Esophagus squamous epithelium (tissue), 5 donors: ENCODE measurements at regions not wholly inside any gene's neighbourhood (a gene's known extent, or its start where the extent isn't known, plus 50 kb on each side); places are given as distances from the start of the nearest gene placed in this dataset.

ENCODE experiments used
- DNase-seq: peaks from one replicate; lab custom pipeline; 2025; lab: John Stamatoyannopoulos, UW
- H3K27ac ChIP-seq, 4 donors: fragments of 200-600 bp; sonication (generic); one replicate each; pipeline ENCODE4 v1.5.1; 2016 to 2019; ENCODE audit warnings: mild to moderate bottlenecking in 1 of 4
- H3K27me3 ChIP-seq, 4 donors: fragments of 200-600 bp; sonication (generic); 1 replicate in 3 of 4; 2 replicates in 1 of 4; pipeline versions ENCODE4 v1.5.1 to v1.6.0; 2017 to 2021; ENCODE audit warnings: antibody characterized with exemption in 1 of 4
- H3K36me3 ChIP-seq, 3 donors: fragments of 200-600 bp; sonication (generic); one replicate each; pipeline ENCODE4 v1.5.1; 2016 to 2019
- H3K4me1 ChIP-seq, 3 donors: fragments of 200-600 bp; sonication (generic); one replicate each; pipeline ENCODE4 v1.5.1; 2017 to 2019
- H3K4me3 ChIP-seq, 4 donors: fragments of 200-600 bp; sonication (generic); 1 replicate in 3 of 4; 2 replicates in 1 of 4; pipeline ENCODE4 v1.5.1; 2016 to 2019; ENCODE audit warnings: mild to moderate bottlenecking in 2 of 4, moderate library complexity in 1 of 4
- H3K9me3 ChIP-seq, 3 donors: fragments of 200-600 bp; sonication (generic); one replicate each; pipeline ENCODE4 v1.5.1; 2016 to 2019
- CTCF ChIP-seq, 6 experiments: fragments of 450-650 bp in 4 of 6; fragments of 200-600 bp in 2 of 6; sonication (generic) in 2 of 6; IDR thresholded peaks; one replicate each; pipeline ENCODE4 v1.5.1; 2016 to 2019; ENCODE audit warnings: antibody characterized with exemption in 6 of 6, mild to moderate bottlenecking in 4 of 6, moderate library complexity in 4 of 6
- POLR2A ChIP-seq, 4 donors: fragments of 450-650 bp; IDR thresholded peaks; one replicate each; pipeline ENCODE4 v1.6.1; 2017; ENCODE audit warnings: antibody characterized with exemption in 4 of 4, mild to moderate bottlenecking in 4 of 4, moderate library complexity in 3 of 4
- WGBS, 2 donors: methylation state at CpG; one replicate each; pipeline ENCODE4 v1.1.5; 2018; 5-methylcytosine and 5-hydroxymethylcytosine counted together
- intact Hi-C: fragments of 100-400 bp; cut with DNase I; formaldehyde crosslinking; loops from one replicate; pipeline ENCODE4 v1.15.0; 2022
- donor health status: DM: yes; HTN: yes; CAD: no.

DNA sequence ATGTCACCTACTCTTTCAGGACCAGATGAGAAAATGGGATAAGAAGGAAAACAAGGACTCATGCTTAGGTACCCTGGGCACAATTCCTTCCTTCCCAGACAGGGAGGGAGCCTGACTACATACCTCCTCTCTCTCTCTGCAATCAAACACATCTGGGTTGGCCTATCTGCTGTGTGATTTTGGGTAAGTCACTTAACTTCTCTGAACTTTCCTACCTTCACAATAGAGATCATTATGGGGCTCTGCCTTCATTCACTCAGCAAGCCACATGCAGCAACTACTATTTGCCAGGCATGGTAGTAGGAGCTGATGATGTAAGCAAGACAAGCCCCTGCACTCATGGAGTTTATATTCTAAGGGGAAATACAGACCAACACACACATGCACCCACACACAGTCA lies 251.2 kb downstream of the SHQ1 start:
- peaks cover 0 to 9% (median 3%) of the 10 kb centered on the region in 3 donors for H3K4me1 ChIP-seq
- intact Hi-C loops = no loop called here
- no peak for TF ChIP-seq POLR2A (IDR thresholded peaks at IDR 0.05)
- no peak for TF ChIP-seq CTCF (IDR thresholded peaks at IDR 0.05)
- H3K36me3 ChIP-seq = no peaks in the 10 kb centered on the region
- peaks cover 0 to 29% (median 0%) of the 10 kb centered on the region in 4 donors for H3K27me3 ChIP-seq
- H3K27ac ChIP-seq = no peak overlapping the region
- H3K9me3 ChIP-seq = no peaks in the 10 kb centered on the region
- no peak for DNase-seq
- H3K4me3 ChIP-seq = no peak overlapping the region

GRCh38 chr3:72595927-72596610 lies 252.2 kb downstream of the SHQ1 start:
- peaks cover 0 to 19% (median 8%) of the 10 kb centered on the region in 3 donors for H3K4me1 ChIP-seq
- H3K36me3 ChIP-seq = no peaks in the 10 kb centered on the region
- intact Hi-C loops = no loop called here
- H3K4me3 ChIP-seq = no peak overlapping the region
- no peak for TF ChIP-seq CTCF (IDR thresholded peaks at IDR 0.05)
- no peak for TF ChIP-seq POLR2A (IDR thresholded peaks at IDR 0.05)
- WGBS, 2 donors = 86 to 95% methylated on average over 4 to 5 of the region's 7 CpGs
- no peaks in the 10 kb centered on the region for H3K9me3 ChIP-seq
- DNase-seq = no peak
- no peak overlapping the region for H3K27ac ChIP-seq
- peaks cover 0 to 29% (median 0%) of the 10 kb centered on the region in 4 donors for H3K27me3 ChIP-seq

DNA sequence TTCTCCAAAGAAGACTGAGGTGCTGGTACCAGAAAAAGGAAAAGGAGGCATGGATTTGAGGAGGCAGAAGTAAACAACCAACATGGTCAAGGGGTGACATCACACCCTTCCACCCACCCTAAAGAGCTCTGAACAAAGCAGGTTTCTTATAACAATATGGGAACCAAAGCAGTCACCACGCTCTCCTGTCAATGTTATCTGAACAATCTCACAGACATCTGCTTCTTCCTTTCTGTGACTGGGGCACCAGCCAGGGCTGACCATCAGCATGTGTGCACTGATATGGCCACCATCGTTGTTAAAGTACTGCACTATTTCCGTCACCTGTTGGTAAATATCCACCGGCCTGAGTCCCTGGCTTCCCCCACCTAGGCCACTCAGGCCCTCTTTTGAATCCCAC lies 252.9 kb downstream of the SHQ1 start:
- intact Hi-C loops = no loop called here
- Histone ChIP-seq H3K9me3 (no peaks in the 10 kb centered on the region), H3K4me3 (no peak overlapping the region), H3K27me3 (peaks cover 0 to 29% (median 0%) of the 10 kb centered on the region in 4 donors), H3K4me1 (peaks cover 0 to 22% (median 8%) of the 10 kb centered on the region in 3 donors), H3K36me3 (no peaks in the 10 kb centered on the region), H3K27ac (no peak overlapping the region)
- TF ChIP-seq CTCF (IDR thresholded peaks at IDR 0.05) = no peak
- no peak for TF ChIP-seq POLR2A (IDR thresholded peaks at IDR 0.05)
- DNase-seq = no peak
- WGBS, 2 donors = 79 to 84% methylated on average over 4 of the region's 4 CpGs

GRCh38 chr3:72594615-72595215 lies 253.5 kb downstream of the SHQ1 start:
- Histone ChIP-seq H3K4me3 (no peak overlapping the region), H3K27ac (no peak overlapping the region), H3K9me3 (no peaks in the 10 kb centered on the region), H3K36me3 (no peaks in the 10 kb centered on the region), H3K4me1 (peaks cover 0 to 22% (median 8%) of the 10 kb centered on the region in 3 donors), H3K27me3 (peaks cover 0 to 28% (median 0%) of the 10 kb centered on the region in 4 donors)
- no peak for DNase-seq
- WGBS, 2 donors = 93 to 100% methylated on average over 3 of the region's 3 CpGs
- intact Hi-C loops = no loop called here
- TF ChIP-seq CTCF (IDR thresholded peaks at IDR 0.05) (no peak), POLR2A (IDR thresholded peaks at IDR 0.05) (no peak)

- Histone ChIP-seq H3K4me3 (no peak overlapping the region), H3K27ac (no peak overlapping the region), H3K9me3 (no peaks in the 10 kb centered on the region), H3K27me3 (peaks cover 0 to 20% (median 0%) of the 10 kb centered on the region in 4 donors), H3K36me3 (no peaks in the 10 kb centered on the region), H3K4me1 (peaks cover 0 to 22% (median 8%) of the 10 kb centered on the region in 3 donors)
- intact Hi-C loops = no loop called here
- no peak for DNase-seq
- TF ChIP-seq CTCF (IDR thresholded peaks at IDR 0.05) (no peak), POLR2A (IDR thresholded peaks at IDR 0.05) (no peak)
- WGBS, 2 donors = 75 to 76% methylated on average over 5 of the region's 5 CpGs
Observed at GRCh38 chr3:72593881-72594397, 254.3 kb downstream of the SHQ1 start.
